HepG2 (cell line): ENCODE measurements at regions not wholly inside any gene's neighbourhood (a gene's known extent, or its start where the extent isn't known, plus 50 kb on each side); places are given as distances from the start of the nearest gene placed in this dataset.

Experiments used
- ATAC-seq: fragments of 200-7000 bp; cut with Tn5 transposase; 3 replicates; pipeline ENCODE4 v1.9.1; 2020; ENCODE audit warnings: mild to moderate bottlenecking, moderate library complexity
- BruUV-seq: library from RNA; stranded (reverse); fragments of 400-500 nt; replicated peaks from 2 replicates; lab custom pipeline; 2021; lab: Mats Ljungman, UMichigan
- CTCF ChIA-PET: fragments of 300-600 bp; formaldehyde crosslinking; extraction: SDS; loops from one replicate; lab custom pipeline; 2021; ENCODE audit warnings: low total read pairs, inconsistent platforms, low intra/inter-chr PET ratio; lab: Yijun Ruan, JAX
- POLR2A ChIA-PET: fragments of 350-600 bp; sonication (Branson Sonifier 250); formaldehyde crosslinking; loops from one replicate; lab custom pipeline; 2020; ENCODE audit warnings: antibody characterized with exemption, inconsistent platforms; lab: Yijun Ruan, JAX
- DNase-seq: peaks from one replicate; pipeline ENCODE4 v3.0.0-alpha.2; 2015; ENCODE audit warnings: low spot score
- FAIRE-seq: peaks from 3 replicates; lab custom pipeline; 2011; peaks lifted over from hg19 to GRCh38; lab: Jason Lieb, UNC
- H2AFZ ChIP-seq: one replicate; pipeline ENCODE4 v1.6.1; 2011; ENCODE audit warnings: low read length, inconsistent platforms
- H3K27ac ChIP-seq: fragments of 300-600 bp; 3 replicates; pipeline ENCODE4 v1.8.0; 2011; ENCODE audit warnings: mixed run types, mild to moderate bottlenecking, mixed read lengths, low read length, inconsistent platforms; ENCODE audit not compliant: insufficient read depth; ENCODE audit errors: extremely low read length
- H3K27me3 ChIP-seq, 2 experiments: fragments of 200-600 bp in 1 of 2; 2 replicates in 1 of 2; 3 replicates in 1 of 2; pipeline versions ENCODE4 v1.6.0 to v1.8.0; 2011; ENCODE audit warnings: low read length in 2 of 2, mild to moderate bottlenecking in 2 of 2, moderate library complexity in 2 of 2, inconsistent platforms in 1 of 2; ENCODE audit not compliant: insufficient read depth in 2 of 2, control insufficient read depth in 1 of 2
- H3K36me3 ChIP-seq, 2 experiments: fragments of 200-600 bp in 1 of 2; replicated peaks in 1 of 2; 2 replicates in 1 of 2; 3 replicates in 1 of 2; pipeline versions ENCODE4 v1.5.1 to v1.8.0; 2011; ENCODE audit warnings: low read length in 2 of 2, inconsistent platforms in 1 of 2; ENCODE audit not compliant: insufficient read depth in 2 of 2, control insufficient read depth in 1 of 2
- H3K4me1 ChIP-seq: 2 replicates; pipeline ENCODE4 v1.5.1; 2012; ENCODE audit warnings: low read length, inconsistent platforms; ENCODE audit not compliant: insufficient read depth
- H3K4me2 ChIP-seq: 2 replicates; pipeline ENCODE4 v1.6.0; 2011; ENCODE audit warnings: low read depth, low read length, inconsistent platforms
- H3K4me3 ChIP-seq, 3 experiments: fragments of 200-600 bp in 1 of 3; sonication (generic), shearing (Covaris generic) in 1 of 3; replicated peaks in 1 of 3; 2 replicates each; pipeline ENCODE4 v1.5.1; 2011 to 2016; ENCODE audit warnings: low read length in 3 of 3, inconsistent platforms in 2 of 3, low read depth in 2 of 3, mild to moderate bottlenecking in 2 of 3, control low read depth in 1 of 3, mixed read lengths in 1 of 3; ENCODE audit not compliant: insufficient read depth in 1 of 3
- H3K79me2 ChIP-seq: one replicate; pipeline ENCODE4 v1.6.1; 2011; ENCODE audit warnings: low read length, inconsistent platforms; ENCODE audit not compliant: insufficient read depth
- H3K9ac ChIP-seq: 2 replicates; pipeline ENCODE4 v1.6.0; 2011; ENCODE audit warnings: mild to moderate bottlenecking, low read depth, low read length, inconsistent platforms; ENCODE audit not compliant: insufficient read depth
- H3K9me3 ChIP-seq: 2 replicates; pipeline ENCODE4 v1.5.1; 2012; ENCODE audit warnings: mild to moderate bottlenecking, low read length
- H4K20me1 ChIP-seq: 2 replicates; pipeline ENCODE4 v1.6.0; 2011; ENCODE audit warnings: inconsistent platforms, mild to moderate bottlenecking, low read length, moderate library complexity; ENCODE audit not compliant: insufficient read depth
- ARNTL ChIP-seq: sonication (generic); formaldehyde crosslinking; IDR thresholded peaks from 2 replicates; pipeline ENCODE4 v1.4.0; 2020; ENCODE audit warnings: mild to moderate bottlenecking, missing genetic modification reagents
- JDP2 ChIP-seq: sonication (generic); formaldehyde crosslinking; IDR thresholded peaks from 2 replicates; pipeline ENCODE4 v1.8.1; 2022; ENCODE audit warnings: missing genetic modification reagents, borderline replicate concordance
- JUN ChIP-seq: sonication (generic); formaldehyde crosslinking; IDR thresholded peaks from 2 replicates; pipeline ENCODE4 v1.4.0; 2020; ENCODE audit warnings: mild to moderate bottlenecking, missing genetic modification reagents
- NFRKB ChIP-seq: fragments of 450-650 bp; IDR thresholded peaks from 2 replicates; pipeline ENCODE4 v1.6.1; 2017
- PRMT3 ChIP-seq: sonication (generic); formaldehyde crosslinking; IDR thresholded peaks from 2 replicates; pipeline ENCODE4 v1.8.1; 2022; ENCODE audit warnings: low read depth, mild to moderate bottlenecking, moderate library complexity, missing genetic modification reagents, borderline replicate concordance
- SRSF1 ChIP-seq: fragments of 200-400 bp; formaldehyde crosslinking; optimal IDR thresholded peaks from 2 replicates; pipeline ENCODE3; 2017; ENCODE audit warnings: mild to moderate bottlenecking, low read depth, low read length, moderate library complexity
- TAF15 ChIP-seq: fragments of 200-400 bp; formaldehyde crosslinking; IDR thresholded peaks from one replicate; pipeline ENCODE4 v1.6.1; 2018; ENCODE audit warnings: mild to moderate bottlenecking, low read depth, low read length; ENCODE audit not compliant: poor library complexity, severe bottlenecking
- YEATS2 ChIP-seq: sonication (generic); formaldehyde crosslinking; IDR thresholded peaks from 2 replicates; pipeline ENCODE4 v1.4.0; 2020; ENCODE audit warnings: missing genetic modification reagents, borderline replicate concordance
- ZFP36 ChIP-seq: fragments of 150-350 bp; IDR thresholded peaks from 2 replicates; pipeline ENCODE4 v1.6.1; 2018; ENCODE audit warnings: borderline replicate concordance, low read length, low read depth; ENCODE audit not compliant: partially characterized antibody
- ZNF180 ChIP-seq: sonication (generic); formaldehyde crosslinking; IDR thresholded peaks from 2 replicates; pipeline ENCODE4 v1.4.0; 2020; ENCODE audit warnings: low read depth, missing genetic modification reagents, borderline replicate concordance
- ZNF382 ChIP-seq: sonication (generic); formaldehyde crosslinking; IDR thresholded peaks from 2 replicates; pipeline ENCODE4 v1.5.0; 2020; ENCODE audit warnings: missing genetic modification reagents, mild to moderate bottlenecking, borderline replicate concordance
- ZNF569 ChIP-seq: sonication (generic); formaldehyde crosslinking; IDR thresholded peaks from 2 replicates; pipeline ENCODE4 v1.5.0; 2020; ENCODE audit warnings: mild to moderate bottlenecking, missing genetic modification reagents, moderate library complexity, borderline replicate concordance
- ZNF616 ChIP-seq: sonication (generic); formaldehyde crosslinking; IDR thresholded peaks from 2 replicates; pipeline ENCODE4 v1.5.0; 2020; ENCODE audit warnings: low read depth, mild to moderate bottlenecking, missing genetic modification reagents
- ZNF703 ChIP-seq: sonication (generic); formaldehyde crosslinking; IDR thresholded peaks from 2 replicates; pipeline ENCODE4 v1.5.1; 2020; ENCODE audit warnings: missing genetic modification reagents, mild to moderate bottlenecking, moderate library complexity, borderline replicate concordance
- WGBS: methylation state at CpG from one replicate; pipeline ENCODE4 v1.1.6; 2017; ENCODE audit warnings: low lambda C conversion rate; 5-methylcytosine and 5-hydroxymethylcytosine counted together
- in situ Hi-C: cut with HindIII; loops from 2 replicates; pipeline ENCODE4 v1.10.0; 2017; ENCODE audit warnings: low pct_unique_long_range_greater_than_20kb; ENCODE audit not compliant: extremely low pct_ligation_motif_present
- intact Hi-C: fragments of 100-400 bp; cut with micrococcal nuclease; formaldehyde crosslinking; loops from one replicate; pipeline ENCODE4 v1.10.0; 2022; ENCODE audit not compliant: unreplicated experiment
- TF ChIP-seq, protein P1 (sequence below): sonication (generic); formaldehyde crosslinking; IDR thresholded peaks from 2 replicates; pipeline ENCODE4 v1.5.0; 2020; ENCODE audit warnings: mild to moderate bottlenecking, low read depth, missing genetic modification reagents, borderline replicate concordance
- TF ChIP-seq, protein P2 (sequence below): sonication (generic); formaldehyde crosslinking; IDR thresholded peaks from 2 replicates; pipeline ENCODE4 v1.8.1; 2023; ENCODE audit warnings: mild to moderate bottlenecking, missing genetic modification reagents
- TF ChIP-seq, protein P3 (sequence below): IDR thresholded peaks from 2 replicates; pipeline ENCODE4 v1.6.1; 2018; ENCODE audit warnings: missing genetic modification reagents, mild to moderate bottlenecking, missing compliant biosample characterization

DNA sequence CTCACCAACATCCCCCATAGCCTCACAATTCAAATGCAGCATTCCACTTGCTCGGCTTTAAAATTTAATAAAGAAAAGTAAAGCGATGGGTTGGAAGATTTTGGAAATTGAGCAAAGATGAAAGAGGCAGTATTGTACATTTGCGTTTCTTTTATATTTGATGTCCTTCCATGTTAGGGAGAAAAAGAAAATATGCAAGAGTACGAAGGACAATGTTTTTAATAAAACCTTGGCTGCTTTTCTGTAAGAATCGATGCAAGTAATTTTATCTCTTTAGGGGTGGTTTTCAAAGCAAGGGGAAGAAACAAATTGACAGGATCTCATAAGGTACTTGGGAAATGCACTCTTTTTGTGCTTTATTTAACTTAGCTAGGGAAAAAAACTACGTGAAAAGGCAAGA lies 61.8 kb upstream of the TSC22D2 start:
- no peak for FAIRE-seq

More for the DNA sequence above, 61.8 kb upstream of the TSC22D2 start:
- H4K20me1 ChIP-seq, result no peaks in the 10 kb centered on the region
- TF ChIP-seq NFRKB, result no peak
- no peak for TF ChIP-seq ZNF180 (CRISPR knock-in tag)
- no peak for TF ChIP-seq ARNTL
- TF ChIP-seq JDP2, result no peak
- no peak for TF ChIP-seq PRMT3
- no peak for TF ChIP-seq ZNF616 (CRISPR knock-in tag)
- TF ChIP-seq ZNF569 (CRISPR knock-in tag), result no peak
- TF ChIP-seq ZFP36, result no peak
- no peak for TF ChIP-seq ZNF382 (CRISPR knock-in tag)
- TF ChIP-seq YEATS2 (CRISPR knock-in tag), result no peak
- TF ChIP-seq JUN (CRISPR knock-in tag), result no peak
- TF ChIP-seq TAF15, result no peak
- TF ChIP-seq, protein P1, sequence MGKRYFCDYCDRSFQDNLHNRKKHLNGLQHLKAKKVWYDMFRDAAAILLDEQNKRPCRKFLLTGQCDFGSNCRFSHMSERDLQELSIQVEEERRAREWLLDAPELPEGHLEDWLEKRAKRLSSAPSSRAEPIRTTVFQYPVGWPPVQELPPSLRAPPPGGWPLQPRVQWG, result no peak
- TF ChIP-seq, protein P2, sequence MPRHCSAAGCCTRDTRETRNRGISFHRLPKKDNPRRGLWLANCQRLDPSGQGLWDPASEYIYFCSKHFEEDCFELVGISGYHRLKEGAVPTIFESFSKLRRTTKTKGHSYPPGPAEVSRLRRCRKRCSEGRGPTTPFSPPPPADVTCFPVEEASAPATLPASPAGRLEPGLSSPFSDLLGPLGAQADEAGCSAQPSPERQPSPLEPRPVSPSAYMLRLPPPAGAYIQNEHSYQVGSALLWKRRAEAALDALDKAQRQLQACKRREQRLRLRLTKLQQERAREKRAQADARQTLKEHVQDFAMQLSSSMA, result no peak
- no peak for TF ChIP-seq ZNF703
- TF ChIP-seq, protein P3, sequence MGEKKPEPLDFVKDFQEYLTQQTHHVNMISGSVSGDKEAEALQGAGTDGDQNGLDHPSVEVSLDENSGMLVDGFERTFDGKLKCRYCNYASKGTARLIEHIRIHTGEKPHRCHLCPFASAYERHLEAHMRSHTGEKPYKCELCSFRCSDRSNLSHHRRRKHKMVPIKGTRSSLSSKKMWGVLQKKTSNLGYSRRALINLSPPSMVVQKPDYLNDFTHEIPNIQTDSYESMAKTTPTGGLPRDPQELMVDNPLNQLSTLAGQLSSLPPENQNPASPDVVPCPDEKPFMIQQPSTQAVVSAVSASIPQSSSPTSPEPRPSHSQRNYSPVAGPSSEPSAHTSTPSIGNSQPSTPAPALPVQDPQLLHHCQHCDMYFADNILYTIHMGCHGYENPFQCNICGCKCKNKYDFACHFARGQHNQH, result no peak
- no peak for TF ChIP-seq SRSF1
- in situ Hi-C loops, result no loop called here
- H3K9ac ChIP-seq, result no peak overlapping the region
- no peak overlapping the region for H3K27ac ChIP-seq
- H3K27me3 ChIP-seq, result 0 out of 5 replicates have a peak, but pooled peaks cover 0 to 3% of the 10 kb centered on the region in 2 experiments
- H3K4me1 ChIP-seq, result peaks cover 11% of the 10 kb centered on the region
- POLR2A ChIA-PET, result no interaction called here
- CTCF ChIA-PET, result no interaction called here
- BruUV-seq, result no TSS peak
- no peak overlapping the region for H3K4me2 ChIP-seq
- H3K36me3 ChIP-seq, result no peaks in the 10 kb centered on the region
- WGBS, result 82% methylated on average over 6 of the region's 6 CpGs
- H3K9me3 ChIP-seq, result no peaks in the 10 kb centered on the region
- no peak overlapping the region for H3K4me3 ChIP-seq
- ATAC-seq, result no peak
- no peak for DNase-seq
- intact Hi-C loops, result no loop called here
- H3K79me2 ChIP-seq, result no peaks in the 10 kb centered on the region
- H2AFZ ChIP-seq, result no peak overlapping the region
